Left lung (tissue), 4 donors: ENCODE measurements at regions not wholly inside any gene's neighbourhood (a gene's known extent, or its start where the extent isn't known, plus 50 kb on each side); places are given as distances from the start of the nearest gene placed in this dataset.
"Not testable (repeated sequence)": the region's sequence is repeated elsewhere in the genome, so short reads cannot be mapped to it uniquely, and the experiment has no call there.

Source experiments
- ATAC-seq: fragments of 200-7000 bp; cut with Tn5 transposase; one replicate; pipeline ENCODE4 v1.9.1; 2020; ENCODE audit warnings: moderate library complexity
- DNase-seq, 4 donors: peaks; one replicate each; pipeline ENCODE4 v3.0.0-alpha.2; 2013 to 2020
- H3K27ac ChIP-seq, 2 donors: fragments of 200-600 bp; sonication (generic) in 1 of 2; one replicate each; pipeline versions ENCODE4 v1.5.0 to v1.8.0; 2020 to 2021
- H3K27me3 ChIP-seq, 2 donors: fragments of 200-600 bp; sonication (generic) in 1 of 2; one replicate each; pipeline versions ENCODE4 v1.5.0 to v1.8.0; 2020 to 2021
- H3K36me3 ChIP-seq, 2 donors: fragments of 200-600 bp; sonication (generic) in 1 of 2; one replicate each; pipeline versions ENCODE4 v1.5.0 to v1.8.0; 2020 to 2021
- H3K4me1 ChIP-seq, 2 donors: fragments of 200-600 bp; one replicate each; pipeline ENCODE4 v1.8.0; 2021
- H3K4me3 ChIP-seq, 2 donors: fragments of 200-600 bp; sonication (generic) in 1 of 2; one replicate each; pipeline versions ENCODE4 v1.5.0 to v1.8.0; 2020 to 2021; ENCODE audit warnings: mild to moderate bottlenecking in 1 of 2
- H3K9me3 ChIP-seq, 2 donors: fragments of 200-600 bp; sonication (generic) in 1 of 2; one replicate each; pipeline versions ENCODE4 v1.5.0 to v1.8.0; 2020 to 2021
- CTCF ChIP-seq, 2 donors: fragments of 200-600 bp; sonication (generic) in 1 of 2; IDR thresholded peaks; one replicate each; pipeline versions ENCODE4 v1.5.0 to v1.8.0; 2021; ENCODE audit warnings: antibody characterized with exemption in 2 of 2
- intact Hi-C, 2 donors: fragments of 100-400 bp; cut with DNase I; formaldehyde crosslinking; loops; one replicate each; pipeline versions ENCODE4 v1.11.2 to v1.14.2; 2022
- donor health status: DM: no; HTN: yes; CAD: no.
- donor health status: DM: no; HTN: no; CAD: no.

GRCh38 chr14:34381304-34381703 is 80.7 kb downstream of the SPTSSA start:
- H3K4me1 ChIP-seq, H3K27me3 ChIP-seq, H3K27ac ChIP-seq, H3K4me3 ChIP-seq, H3K36me3 ChIP-seq, intact Hi-C loops, ATAC-seq, DNase-seq, H3K9me3 ChIP-seq: not testable (repeated sequence)

- TF ChIP-seq CTCF (IDR thresholded peaks at IDR 0.05) = no peak
- no peak for ATAC-seq
- intact Hi-C loops = no loop called here
Observed at GRCh38 chr14:34380471-34380845, 81.6 kb downstream of the SPTSSA start.

GRCh38 chr14:34379816-34380470 is 82.1 kb downstream of the SPTSSA start:
- peak overlapping the region in 1 of 2 donors; percentile 38 for H3K27ac ChIP-seq
- H3K9me3 ChIP-seq = peaks cover 0 to 4% of the 10 kb centered on the region in 2 donors
- ATAC-seq (no peak), DNase-seq (no peak)
- H3K4me1 ChIP-seq = no peaks in the 10 kb centered on the region
- TF ChIP-seq CTCF (IDR thresholded peaks at IDR 0.05) = no peak
- H3K4me3 ChIP-seq = no peak overlapping the region
- intact Hi-C loops = no loop called here
- no peaks in the 10 kb centered on the region for H3K27me3 ChIP-seq
- no peaks in the 10 kb centered on the region for H3K36me3 ChIP-seq

More at GRCh38 chr14:34380471-34380845, 81.6 kb downstream of the SPTSSA start:
- no peak overlapping the region for H3K27ac ChIP-seq
- H3K4me1 ChIP-seq = no peaks in the 10 kb centered on the region
- no peaks in the 10 kb centered on the region for H3K36me3 ChIP-seq
- H3K27me3 ChIP-seq = no peaks in the 10 kb centered on the region
- no peak overlapping the region for H3K4me3 ChIP-seq
- peaks cover 0 to 4% of the 10 kb centered on the region in 2 donors for H3K9me3 ChIP-seq
- no peak for DNase-seq

GRCh38 chr14:34376649-34377267 is 85.3 kb downstream of the SPTSSA start:
- Histone ChIP-seq H3K4me1 (peaks cover 0 to 14% of the 10 kb centered on the region in 2 donors), H3K27ac (peak overlapping the region; percentile 70 to 85), H3K27me3 (no peaks in the 10 kb centered on the region), H3K36me3 (no peaks in the 10 kb centered on the region), H3K4me3 (no peak overlapping the region), H3K9me3 (peaks cover 0 to 4% of the 10 kb centered on the region in 2 donors)
- intact Hi-C loops = no loop called here
- DNase-seq = no peak
- no peak for ATAC-seq
- no peak for TF ChIP-seq CTCF (IDR thresholded peaks at IDR 0.05)

GRCh38 chr14:34374998-34375740 is 86.9 kb downstream of the SPTSSA start:
- Histone ChIP-seq H3K9me3 (no peaks in the 10 kb centered on the region), H3K4me1 (peaks cover under 1 to 17% of the 10 kb centered on the region in 2 donors), H3K27ac (peak overlapping the region; percentile 70 to 85), H3K27me3 (no peaks in the 10 kb centered on the region), H3K36me3 (no peaks in the 10 kb centered on the region), H3K4me3 (no peak overlapping the region)
- ATAC-seq (peak; percentile 77), DNase-seq (peak in 2 of 4 donors; percentile 26 to 78)
- intact Hi-C loops = no loop called here
- TF ChIP-seq CTCF (IDR thresholded peaks at IDR 0.05) = no peak
